AG04450 (cell line): ENCODE measurements at regions not wholly inside any gene's neighbourhood (a gene's known extent, or its start where the extent isn't known, plus 50 kb on each side); places are given as distances from the start of the nearest gene placed in this dataset.

Experiments used
- CTCF ChIA-PET: fragments of 300-600, 350-600 bp; formaldehyde crosslinking; extraction: SDS; loops from one replicate; lab custom pipeline; 2022; ENCODE audit warnings: antibody characterized with exemption, inconsistent platforms; lab: Charles Lee
- POLR2A ChIA-PET: fragments of 350-600 bp; formaldehyde crosslinking; extraction: SDS; loops from one replicate; lab custom pipeline; 2021; ENCODE audit warnings: antibody characterized with exemption, inconsistent platforms; lab: Yijun Ruan, JAX
- DNase-seq: peaks from one replicate; pipeline ENCODE4 v3.0.0-alpha.2; 2011; ENCODE audit warnings: low read depth, low spot score
- H3K27ac ChIP-seq: one replicate; pipeline ENCODE4 v1.5.1; 2012; ENCODE audit warnings: low read depth, low read length, control low read depth
- H3K27me3 ChIP-seq: one replicate; pipeline ENCODE4 v1.6.0; 2012; ENCODE audit warnings: low read length; ENCODE audit not compliant: control insufficient read depth, insufficient read depth
- H3K4me3 ChIP-seq: 2 replicates; pipeline ENCODE4 v1.5.1; 2011; ENCODE audit warnings: mild to moderate bottlenecking, low read depth, low read length, control low read depth
- H3K9me3 ChIP-seq: 2 replicates; pipeline ENCODE4 v1.5.1; 2012; ENCODE audit warnings: low read length; ENCODE audit not compliant: control insufficient read depth, insufficient read depth
- TF ChIP-seq, protein P1 (sequence below): IDR thresholded peaks from 2 replicates; pipeline ENCODE4 v1.5.1; 2011; ENCODE audit warnings: low read depth, low read length, control low read depth, inconsistent platforms

DNA sequence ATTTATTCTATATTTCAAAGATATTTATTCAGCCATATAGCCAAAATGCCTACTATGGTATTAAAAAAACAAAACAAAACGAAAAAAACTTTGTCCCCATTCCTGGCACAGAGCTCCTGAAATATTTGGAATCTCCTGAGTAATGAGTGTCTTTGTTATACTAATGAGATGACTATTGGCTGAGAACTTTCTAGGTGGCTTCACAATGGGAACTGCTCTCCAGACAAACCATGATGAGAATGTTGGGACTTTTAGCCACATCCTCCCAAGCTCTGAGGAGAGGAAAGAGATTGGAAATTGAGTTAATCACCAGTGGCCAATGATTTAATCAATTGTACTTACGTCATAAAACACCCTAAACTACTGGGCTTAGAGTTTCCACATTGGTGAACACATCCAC lies 631.8 kb upstream of the SETBP1 start:
- POLR2A ChIA-PET = no interaction called here
- CTCF ChIA-PET = no interaction called here
- no peaks in the 10 kb centered on the region for H3K9me3 ChIP-seq
- TF ChIP-seq, protein P1, sequence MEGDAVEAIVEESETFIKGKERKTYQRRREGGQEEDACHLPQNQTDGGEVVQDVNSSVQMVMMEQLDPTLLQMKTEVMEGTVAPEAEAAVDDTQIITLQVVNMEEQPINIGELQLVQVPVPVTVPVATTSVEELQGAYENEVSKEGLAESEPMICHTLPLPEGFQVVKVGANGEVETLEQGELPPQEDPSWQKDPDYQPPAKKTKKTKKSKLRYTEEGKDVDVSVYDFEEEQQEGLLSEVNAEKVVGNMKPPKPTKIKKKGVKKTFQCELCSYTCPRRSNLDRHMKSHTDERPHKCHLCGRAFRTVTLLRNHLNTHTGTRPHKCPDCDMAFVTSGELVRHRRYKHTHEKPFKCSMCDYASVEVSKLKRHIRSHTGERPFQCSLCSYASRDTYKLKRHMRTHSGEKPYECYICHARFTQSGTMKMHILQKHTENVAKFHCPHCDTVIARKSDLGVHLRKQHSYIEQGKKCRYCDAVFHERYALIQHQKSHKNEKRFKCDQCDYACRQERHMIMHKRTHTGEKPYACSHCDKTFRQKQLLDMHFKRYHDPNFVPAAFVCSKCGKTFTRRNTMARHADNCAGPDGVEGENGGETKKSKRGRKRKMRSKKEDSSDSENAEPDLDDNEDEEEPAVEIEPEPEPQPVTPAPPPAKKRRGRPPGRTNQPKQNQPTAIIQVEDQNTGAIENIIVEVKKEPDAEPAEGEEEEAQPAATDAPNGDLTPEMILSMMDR = no peak
- H3K27me3 ChIP-seq = no peaks in the 10 kb centered on the region
- no peak overlapping the region for H3K4me3 ChIP-seq
- no peak for DNase-seq
- H3K27ac ChIP-seq = no peak overlapping the region

DNA sequence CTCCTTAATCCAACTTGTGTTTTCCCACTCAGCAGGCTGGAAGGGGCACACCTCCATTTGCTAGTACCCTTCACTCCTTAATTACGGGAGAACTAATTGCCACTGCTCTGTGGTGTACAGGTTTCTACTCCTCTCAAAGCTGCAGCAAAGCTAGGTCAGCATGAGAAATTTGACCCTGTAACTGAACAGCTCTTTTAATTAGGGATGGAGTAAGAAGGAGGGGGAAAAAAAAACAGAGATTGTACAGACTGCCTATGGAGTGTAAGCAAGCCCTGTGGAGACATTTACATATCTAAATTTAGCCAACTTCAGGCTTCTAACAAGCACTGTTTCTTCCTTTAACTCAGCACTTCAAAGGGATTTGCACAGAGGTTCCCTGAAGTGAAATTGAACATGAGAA lies 629.7 kb upstream of the SETBP1 start:
- ChIA-PET POLR2A (no interaction called here), CTCF (no interaction called here)
- no peak for DNase-seq
- TF ChIP-seq, protein P1 = no peak
- no peak overlapping the region for H3K27ac ChIP-seq
- no peaks in the 10 kb centered on the region for H3K27me3 ChIP-seq
- H3K9me3 ChIP-seq = no peaks in the 10 kb centered on the region
- no peak overlapping the region for H3K4me3 ChIP-seq

DNA sequence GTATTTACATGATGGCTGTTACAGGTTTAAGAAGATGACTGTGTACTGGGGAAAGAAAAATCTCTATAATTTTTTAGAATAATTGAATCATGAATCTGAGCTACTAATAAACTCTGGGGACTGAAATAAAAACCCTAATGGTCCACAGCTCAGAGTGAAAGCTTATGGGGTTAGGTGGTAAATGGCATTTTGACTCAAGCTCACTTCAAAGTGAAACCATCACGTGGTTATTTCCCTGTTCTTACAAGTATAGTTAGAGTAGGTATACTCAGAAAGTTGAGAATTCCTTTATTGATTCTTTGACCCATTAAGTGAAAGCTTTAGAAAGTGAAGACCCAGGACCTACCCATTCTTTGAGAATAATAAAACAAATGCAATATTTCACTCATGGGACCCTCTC lies 626.2 kb upstream of the SETBP1 start:
- H3K9me3 ChIP-seq = no peaks in the 10 kb centered on the region
- ChIA-PET CTCF (no interaction called here), POLR2A (no interaction called here)
- H3K27me3 ChIP-seq = no peaks in the 10 kb centered on the region
- no peak overlapping the region for H3K4me3 ChIP-seq
- TF ChIP-seq, protein P1 = no peak
- DNase-seq = no peak
- H3K27ac ChIP-seq = no peak overlapping the region

DNA sequence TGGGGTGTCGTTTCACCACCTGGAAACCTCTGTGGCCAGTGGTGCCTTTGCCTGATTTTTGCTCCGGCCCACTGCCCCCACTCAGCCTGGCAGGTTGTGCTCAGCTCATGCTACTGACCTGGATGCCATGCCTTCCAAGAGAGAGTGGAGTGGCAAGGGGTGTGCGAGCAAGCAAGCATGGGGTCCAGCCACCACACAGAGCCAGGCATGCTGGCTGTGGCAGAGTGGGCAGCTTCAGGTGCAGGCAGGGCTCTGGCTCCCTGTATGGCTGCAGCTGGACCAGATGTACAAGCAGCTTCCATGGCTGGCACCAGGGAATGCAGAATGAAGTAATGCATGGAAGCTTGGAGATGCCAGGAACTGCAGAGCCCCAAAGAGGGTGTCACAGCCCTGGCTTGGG lies 620.5 kb upstream of the SETBP1 start:
- peaks cover 3% of the 10 kb centered on the region; the same call in 1 of the 2 replicates for H3K9me3 ChIP-seq
- DNase-seq = no peak
- no peak overlapping the region for H3K27ac ChIP-seq
- no peak overlapping the region for H3K4me3 ChIP-seq
- TF ChIP-seq, protein P1 = no peak
- ChIA-PET POLR2A (no interaction called here), CTCF (no interaction called here)
- H3K27me3 ChIP-seq = no peaks in the 10 kb centered on the region

DNA sequence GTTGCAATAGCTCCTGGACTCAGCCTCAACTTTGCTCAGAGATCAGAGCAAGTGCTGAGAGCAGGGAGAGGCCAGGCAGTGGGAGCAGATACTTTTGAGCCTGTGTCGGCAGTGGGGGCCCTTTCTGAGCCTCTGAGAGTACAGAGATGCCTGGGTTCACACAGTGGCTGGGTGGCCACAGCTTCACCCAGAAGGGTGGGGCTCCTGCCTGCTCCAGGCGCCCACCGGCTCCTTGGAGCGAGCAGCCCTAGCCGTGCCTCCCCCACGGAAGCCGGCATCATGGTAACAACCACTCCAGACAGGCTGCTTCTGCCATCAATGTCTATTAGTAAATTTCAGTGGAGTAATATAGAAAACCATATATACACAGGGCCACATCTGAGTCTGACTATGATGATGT lies 619.2 kb upstream of the SETBP1 start:
- Histone ChIP-seq H3K27ac (no peak overlapping the region), H3K27me3 (no peaks in the 10 kb centered on the region), H3K4me3 (no peak overlapping the region), H3K9me3 (peaks cover 3% of the 10 kb centered on the region; the same call in 1 of the 2 replicates)
- TF ChIP-seq, protein P1 = no peak
- DNase-seq = no peak
- CTCF ChIA-PET = no interaction called here
- POLR2A ChIA-PET = no interaction called here
